Central memory CD8-positive, alpha-beta T cell (primary cell): ENCODE measurements at regions not wholly inside any gene's neighbourhood (a gene's known extent, or its start where the extent isn't known, plus 50 kb on each side); places are given as distances from the start of the nearest gene placed in this dataset.
"Not testable (repeated sequence)": the region's sequence is repeated elsewhere in the genome, so short reads cannot be mapped to it uniquely, and the experiment has no call there.

Experiments used
- ATAC-seq: fragments of 150-1000 bp; cut with Tn5 transposase; replicated peaks from 2 replicates; pipeline ENCODE4 v1.10.0; 2022; ENCODE audit warnings: mild to moderate bottlenecking, moderate FRiP score, moderate number of reproducible peaks; ENCODE audit not compliant: poor library complexity, severe bottlenecking; ENCODE audit errors: extremely low read depth
- DNase-seq, 2 donors: peaks; one replicate each; pipeline ENCODE4 v3.0.0; 2021; ENCODE audit warnings: low spot score in 2 of 2
- H3K27ac Mint-ChIP-seq: one replicate; pipeline ENCODE4 v1.8.0; 2022; ENCODE audit warnings: low read depth, mild to moderate bottlenecking, moderate library complexity, mixed read lengths
- H3K27me3 Mint-ChIP-seq: one replicate; pipeline ENCODE4 v1.8.0; 2022; ENCODE audit warnings: mixed read lengths
- H3K36me3 Mint-ChIP-seq: one replicate; pipeline ENCODE4 v1.8.0; 2022; ENCODE audit warnings: mild to moderate bottlenecking, moderate library complexity, mixed read lengths; ENCODE audit not compliant: insufficient read depth
- H3K4me1 Mint-ChIP-seq: one replicate; pipeline ENCODE4 v1.8.0; 2022; ENCODE audit warnings: mixed read lengths
- H3K4me3 Mint-ChIP-seq: one replicate; pipeline ENCODE4 v1.8.0; 2022; ENCODE audit warnings: mild to moderate bottlenecking, moderate library complexity, mixed read lengths
- H3K9me3 Mint-ChIP-seq: one replicate; pipeline ENCODE4 v1.8.0; 2022; ENCODE audit warnings: mixed read lengths

GRCh38 chr3:191715585-191715984 lies 254.6 kb downstream of the PYDC2 start:
- Mint-ChIP-seq H3K27ac (no peak overlapping the region), H3K9me3 (peaks cover 6% of the 10 kb centered on the region), H3K36me3 (no peaks in the 10 kb centered on the region), H3K4me3 (no peak overlapping the region), H3K4me1 (no peaks in the 10 kb centered on the region), H3K27me3 (no peaks in the 10 kb centered on the region)
- no peak for ATAC-seq
- DNase-seq, result no peak

GRCh38 chr3:191721390-191721861 lies 260.5 kb downstream of the PYDC2 start:
- no peak overlapping the region for H3K27ac Mint-ChIP-seq
- no peaks in the 10 kb centered on the region for H3K27me3 Mint-ChIP-seq
- no peak for DNase-seq
- peaks cover 18% of the 10 kb centered on the region for H3K9me3 Mint-ChIP-seq
- no peaks in the 10 kb centered on the region for H3K36me3 Mint-ChIP-seq
- no peak for ATAC-seq
- H3K4me1 Mint-ChIP-seq, result no peaks in the 10 kb centered on the region
- no peak overlapping the region for H3K4me3 Mint-ChIP-seq

DNA sequence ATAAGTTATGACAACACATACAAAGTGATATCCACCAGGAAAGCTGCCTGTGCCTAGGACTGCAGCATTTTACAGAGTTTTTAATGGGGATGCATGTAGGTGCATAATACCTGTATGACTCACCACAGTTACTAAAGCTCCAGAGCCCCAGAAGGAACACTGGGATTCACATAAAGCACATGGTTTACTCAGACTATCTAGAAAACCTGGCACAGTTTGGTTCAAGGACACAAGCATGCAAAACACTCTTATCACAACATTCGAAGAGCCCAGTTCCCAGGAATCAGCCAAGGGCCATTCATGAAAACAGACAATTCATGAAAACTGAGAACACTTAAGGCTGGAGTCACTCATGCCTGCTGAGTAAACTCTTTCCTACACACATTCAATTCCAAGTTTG lies 261.0 kb downstream of the PYDC2 start:
- Mint-ChIP-seq H3K36me3 (no peaks in the 10 kb centered on the region), H3K4me3 (no peak overlapping the region), H3K9me3 (peaks cover 18% of the 10 kb centered on the region), H3K27me3 (no peaks in the 10 kb centered on the region), H3K27ac (no peak overlapping the region), H3K4me1 (no peaks in the 10 kb centered on the region)
- ATAC-seq (no peak), DNase-seq (no peak)

- H3K27ac Mint-ChIP-seq, result no peak overlapping the region
- H3K4me3 Mint-ChIP-seq, result no peak overlapping the region
- ATAC-seq (no peak), DNase-seq (no peak)
- peaks cover 26% of the 10 kb centered on the region for H3K9me3 Mint-ChIP-seq
- H3K4me1 Mint-ChIP-seq, result no peaks in the 10 kb centered on the region
- H3K27me3 Mint-ChIP-seq, result no peaks in the 10 kb centered on the region
- H3K36me3 Mint-ChIP-seq, result no peaks in the 10 kb centered on the region
Measured at GRCh38 chr3:191727338-191727737, 266.4 kb downstream of the PYDC2 start.

DNA sequence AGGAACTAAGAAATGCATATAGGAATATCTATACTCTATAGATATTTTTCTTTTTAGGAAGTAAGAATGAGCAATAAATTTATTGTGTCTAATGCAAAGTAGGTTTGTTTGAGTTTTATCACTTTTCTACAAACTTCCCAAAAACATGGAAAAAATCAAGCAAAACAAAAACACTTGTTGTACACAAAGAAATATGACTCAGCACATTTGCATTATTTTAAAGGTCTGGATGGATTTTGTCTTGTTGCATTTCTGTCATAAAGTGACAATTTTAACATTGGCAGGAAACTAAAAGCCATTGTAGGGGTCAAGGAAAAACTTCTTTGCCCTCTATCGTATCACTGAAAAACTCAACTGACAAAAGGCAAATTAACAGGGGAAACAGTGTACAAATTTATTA lies 267.2 kb downstream of the PYDC2 start:
- DNase-seq (no peak), ATAC-seq (no peak)
- H3K9me3 Mint-ChIP-seq, result peaks cover 35% of the 10 kb centered on the region
- no peak overlapping the region for H3K27ac Mint-ChIP-seq
- no peak overlapping the region for H3K4me3 Mint-ChIP-seq
- H3K27me3 Mint-ChIP-seq, result no peaks in the 10 kb centered on the region
- H3K4me1 Mint-ChIP-seq, result no peaks in the 10 kb centered on the region
- H3K36me3 Mint-ChIP-seq, result no peaks in the 10 kb centered on the region

DNA sequence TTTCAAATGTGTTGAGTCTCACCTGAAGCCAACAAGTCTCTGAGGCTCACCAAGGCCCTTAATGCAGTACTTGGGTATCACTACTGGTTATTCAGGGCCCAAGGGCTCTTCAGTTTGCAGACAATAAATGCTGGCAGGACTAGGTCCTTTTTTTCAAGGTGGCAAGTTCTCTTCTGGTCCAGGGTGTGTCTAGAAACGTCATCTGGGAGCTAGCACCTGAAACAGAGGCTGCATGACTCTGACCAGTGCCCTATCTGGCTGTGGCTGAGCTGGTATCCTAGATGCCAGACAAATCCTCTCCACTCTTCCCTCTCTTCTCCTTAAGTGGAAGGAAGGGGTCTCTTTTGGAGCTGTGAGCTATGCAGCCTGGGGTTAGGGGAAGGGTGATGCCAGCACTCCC lies 276.8 kb downstream of the PYDC2 start:
- peaks cover 18% of the 10 kb centered on the region for H3K9me3 Mint-ChIP-seq
- no peak overlapping the region for H3K4me3 Mint-ChIP-seq
- H3K27ac Mint-ChIP-seq, result no peak overlapping the region
- ATAC-seq (no peak), DNase-seq (no peak)
- H3K27me3 Mint-ChIP-seq, result no peaks in the 10 kb centered on the region
- no peaks in the 10 kb centered on the region for H3K4me1 Mint-ChIP-seq
- H3K36me3 Mint-ChIP-seq, result no peaks in the 10 kb centered on the region

DNA sequence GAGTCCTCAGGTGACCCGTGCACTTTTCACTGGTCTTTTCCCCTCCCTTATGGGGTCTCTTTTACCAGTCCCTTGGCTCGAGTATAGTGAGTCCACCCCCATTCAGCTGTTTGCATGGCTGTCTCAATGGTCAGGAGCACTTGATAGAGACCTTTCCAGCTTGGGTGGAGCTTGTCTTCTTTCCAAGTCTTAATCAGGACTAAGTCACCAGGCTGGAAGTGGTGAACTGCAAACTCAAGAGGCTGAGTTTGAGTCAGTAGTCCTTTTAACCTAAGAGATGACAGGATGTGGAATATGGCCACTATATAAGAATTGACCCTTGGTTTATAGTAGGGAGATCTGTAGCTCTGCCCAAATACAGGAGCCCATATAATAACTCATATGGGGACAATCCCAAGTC lies 279.7 kb downstream of the PYDC2 start:
- Mint-ChIP-seq H3K27me3 (no peaks in the 10 kb centered on the region), H3K27ac (no peak overlapping the region), H3K4me1 (no peaks in the 10 kb centered on the region), H3K36me3 (no peaks in the 10 kb centered on the region), H3K4me3 (no peak overlapping the region), H3K9me3 (peaks cover 18% of the 10 kb centered on the region)
- ATAC-seq (no peak), DNase-seq (no peak)

GRCh38 chr3:191741847-191742350 lies 280.9 kb downstream of the PYDC2 start:
- not testable (repeated sequence) for H3K27ac Mint-ChIP-seq, H3K4me1 Mint-ChIP-seq, H3K27me3 Mint-ChIP-seq, DNase-seq, ATAC-seq, H3K4me3 Mint-ChIP-seq, H3K36me3 Mint-ChIP-seq
- H3K9me3 Mint-ChIP-seq, result peaks cover 13% of the 10 kb centered on the region

GRCh38 chr3:191743283-191743682 lies 282.3 kb downstream of the PYDC2 start:
- H3K27ac Mint-ChIP-seq, result no peak overlapping the region
- no peaks in the 10 kb centered on the region for H3K4me1 Mint-ChIP-seq
- no peak overlapping the region for H3K4me3 Mint-ChIP-seq
- DNase-seq, result no peak
- no peaks in the 10 kb centered on the region for H3K27me3 Mint-ChIP-seq
- no peaks in the 10 kb centered on the region for H3K36me3 Mint-ChIP-seq
- H3K9me3 Mint-ChIP-seq, result peaks cover 18% of the 10 kb centered on the region
- no peak for ATAC-seq

- no peak for DNase-seq
- H3K27me3 Mint-ChIP-seq, result no peaks in the 10 kb centered on the region
Measured at GRCh38 chr3:191750618-191751017, 289.7 kb downstream of the PYDC2 start.

GRCh38 chr3:191753196-191753595 lies 292.2 kb downstream of the PYDC2 start:
- Mint-ChIP-seq H3K27ac (no peak overlapping the region), H3K27me3 (no peaks in the 10 kb centered on the region), H3K9me3 (peaks cover 11% of the 10 kb centered on the region), H3K36me3 (no peaks in the 10 kb centered on the region), H3K4me3 (no peak overlapping the region), H3K4me1 (no peaks in the 10 kb centered on the region)
- ATAC-seq (no peak), DNase-seq (no peak)

More at GRCh38 chr3:191750618-191751017, 289.7 kb downstream of the PYDC2 start:
- no peaks in the 10 kb centered on the region for H3K36me3 Mint-ChIP-seq
- H3K9me3 Mint-ChIP-seq, result peaks cover 17% of the 10 kb centered on the region
- H3K4me1 Mint-ChIP-seq, result no peaks in the 10 kb centered on the region
- no peak overlapping the region for H3K27ac Mint-ChIP-seq
- ATAC-seq, result no peak
- H3K4me3 Mint-ChIP-seq, result no peak overlapping the region

DNA sequence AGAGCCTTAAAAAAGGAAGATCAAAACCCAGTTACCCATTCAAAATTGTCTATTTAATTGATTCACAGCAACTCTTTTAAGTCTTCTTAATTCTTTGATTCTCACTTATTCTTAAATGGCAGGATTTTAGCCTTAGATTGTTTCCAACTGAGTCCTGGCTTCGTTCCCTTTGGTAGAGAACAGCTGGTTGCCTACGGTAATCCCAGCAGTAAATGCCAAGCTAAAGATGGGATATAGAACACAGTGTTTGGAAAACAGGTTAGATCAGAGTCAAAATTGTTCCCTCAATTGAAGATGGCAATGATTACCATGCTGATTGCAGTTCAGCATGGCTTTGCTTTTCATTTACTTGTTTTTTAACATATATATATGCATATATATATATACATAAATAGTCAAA lies 300.9 kb downstream of the PYDC2 start:
- Mint-ChIP-seq H3K27me3 (no peaks in the 10 kb centered on the region), H3K36me3 (no peaks in the 10 kb centered on the region), H3K4me3 (no peak overlapping the region), H3K4me1 (no peaks in the 10 kb centered on the region), H3K9me3 (peaks cover 22% of the 10 kb centered on the region), H3K27ac (no peak overlapping the region)
- no peak for DNase-seq
- ATAC-seq, result no peak

DNA sequence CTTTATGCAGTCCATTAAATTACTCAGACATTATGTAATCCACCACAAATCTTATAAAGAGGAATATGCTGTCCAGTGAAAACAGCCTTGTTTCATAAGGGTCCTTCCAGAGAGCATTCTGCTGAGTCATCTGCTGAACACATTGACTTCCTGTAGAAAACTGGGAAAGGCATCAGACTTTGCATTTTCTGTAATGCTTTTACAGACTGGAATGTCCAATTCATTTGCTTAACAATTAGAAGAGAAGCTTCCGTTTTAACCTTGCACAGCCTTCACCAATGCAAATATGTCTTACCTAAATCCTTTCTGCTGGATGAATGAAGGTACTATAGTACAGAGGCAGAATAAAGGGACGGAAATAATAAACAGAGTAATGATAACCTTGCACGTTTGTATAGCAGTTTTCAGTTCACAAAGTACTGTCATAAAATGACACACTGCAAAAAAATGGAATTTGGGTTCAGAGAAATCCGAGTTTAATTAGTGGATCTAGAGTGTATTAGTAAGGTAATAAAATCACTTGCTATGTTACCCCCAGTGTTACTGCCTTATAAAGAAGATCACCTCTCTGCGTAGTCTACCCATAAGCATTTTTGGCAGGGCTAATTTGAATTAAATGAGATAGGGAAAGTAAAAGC lies 301.5 kb downstream of the PYDC2 start:
- Mint-ChIP-seq H3K36me3 (no peaks in the 10 kb centered on the region), H3K4me3 (no peak overlapping the region), H3K27ac (no peak overlapping the region), H3K27me3 (no peaks in the 10 kb centered on the region), H3K4me1 (no peaks in the 10 kb centered on the region), H3K9me3 (peaks cover 22% of the 10 kb centered on the region)
- DNase-seq (no peak), ATAC-seq (no peak)
